NCI-H2227 (cell line): ENCODE measurements at regions not wholly inside any gene's neighbourhood (a gene's known extent, or its start where the extent isn't known, plus 50 kb on each side); places are given as distances from the start of the nearest gene placed in this dataset.

Experiments
- DNase-seq: peaks from one replicate; lab custom pipeline; 2025; ENCODE audit not compliant: unreplicated experiment; lab: John Stamatoyannopoulos, UW

DNA sequence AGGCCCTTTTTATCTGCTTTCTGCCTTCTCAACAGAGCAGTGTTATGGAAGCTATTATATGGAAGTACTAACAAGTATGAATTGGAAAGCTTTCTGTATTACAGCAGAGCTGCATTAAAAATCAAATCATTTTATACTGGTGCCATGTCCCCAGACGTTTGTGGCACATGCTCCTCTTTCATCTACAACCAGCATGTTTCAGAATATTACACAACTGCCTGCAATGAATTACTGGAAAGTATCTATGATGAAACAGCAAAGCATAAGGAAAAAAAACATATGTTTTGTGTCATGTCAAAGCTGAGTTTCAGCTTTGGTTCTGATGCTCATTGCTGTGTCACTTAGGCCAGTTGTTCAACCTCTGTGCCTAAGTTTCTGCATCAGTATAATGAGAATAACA lies 576.8 kb downstream of the GBA3 start:
- DNase-seq = no peak

- no peak for DNase-seq
Observed at GRCh38 chr4:23268072-23268771, 575.5 kb downstream of the GBA3 start.

DNA sequence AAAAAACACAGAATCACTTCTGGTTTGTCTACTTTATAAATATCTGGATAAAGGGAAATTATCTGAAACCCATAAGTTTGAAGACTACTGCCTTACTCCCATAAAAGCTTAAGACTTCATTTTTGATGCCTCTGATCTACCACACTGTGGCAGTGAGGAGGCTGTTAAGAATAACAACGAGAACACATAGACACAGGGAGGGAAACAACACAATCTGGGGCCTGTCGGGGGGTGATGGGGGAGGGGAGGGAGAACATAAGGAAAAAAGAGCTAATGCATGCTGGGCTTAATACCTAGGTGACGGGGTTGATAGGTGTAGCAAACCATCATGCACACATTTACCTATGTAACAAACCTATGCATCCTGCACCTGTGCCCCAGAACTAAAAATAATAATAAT lies 573.7 kb downstream of the GBA3 start:
- no peak for DNase-seq

- DNase-seq = no peak
Observed at GRCh38 chr4:23260511-23260910, 567.8 kb downstream of the GBA3 start.

DNA sequence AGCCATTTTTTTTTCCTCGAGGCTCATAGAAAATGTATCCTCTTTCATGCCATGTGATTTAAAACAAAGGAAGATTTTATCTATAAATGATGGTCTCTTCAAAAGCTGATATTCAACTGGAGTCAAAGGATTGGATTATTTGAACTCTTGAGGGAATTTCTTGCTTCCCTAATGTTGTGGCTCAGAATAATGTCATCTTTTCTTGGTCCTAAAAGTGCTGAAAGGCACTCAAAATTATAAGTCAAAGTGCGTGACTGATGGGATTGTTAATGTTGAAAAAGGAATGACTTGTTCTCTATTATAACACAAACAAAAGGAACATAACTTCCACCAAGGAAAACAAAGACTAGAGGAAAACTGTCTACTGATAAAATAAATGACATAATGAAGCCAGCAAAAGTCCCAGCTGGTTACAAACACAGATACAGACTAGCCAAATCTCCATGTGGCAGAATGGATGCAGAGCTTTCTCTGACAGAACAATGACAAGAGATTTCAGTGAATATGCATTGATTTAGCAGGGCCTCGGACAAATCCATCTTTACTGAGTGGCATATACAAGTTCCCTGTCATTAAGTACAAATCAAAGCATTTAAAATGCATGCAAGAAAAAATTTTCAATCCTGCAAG lies 552.6 kb downstream of the GBA3 start:
- DNase-seq = no peak

DNA sequence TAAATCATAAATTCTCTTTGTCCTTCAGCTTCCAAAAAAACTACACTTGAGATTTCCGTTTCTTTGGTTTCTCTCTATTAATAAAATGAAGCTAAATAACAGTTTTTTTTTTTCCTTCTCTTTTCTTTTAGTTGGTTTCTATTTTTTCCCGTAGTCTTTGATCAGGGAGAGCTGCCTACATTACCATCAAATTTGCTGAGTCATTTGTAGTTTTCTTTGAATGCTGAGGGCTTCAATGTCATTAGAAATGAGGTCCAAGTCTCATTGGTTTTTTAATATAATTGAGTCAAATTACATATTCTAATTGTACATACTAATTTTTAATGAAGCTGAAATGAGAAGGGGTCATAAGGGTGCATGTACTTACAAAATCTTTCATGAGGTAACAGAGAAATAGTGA lies 550.2 kb downstream of the GBA3 start:
- no peak for DNase-seq

GRCh38 chr4:23241408-23241807 lies 548.7 kb downstream of the GBA3 start:
- no peak for DNase-seq

DNA sequence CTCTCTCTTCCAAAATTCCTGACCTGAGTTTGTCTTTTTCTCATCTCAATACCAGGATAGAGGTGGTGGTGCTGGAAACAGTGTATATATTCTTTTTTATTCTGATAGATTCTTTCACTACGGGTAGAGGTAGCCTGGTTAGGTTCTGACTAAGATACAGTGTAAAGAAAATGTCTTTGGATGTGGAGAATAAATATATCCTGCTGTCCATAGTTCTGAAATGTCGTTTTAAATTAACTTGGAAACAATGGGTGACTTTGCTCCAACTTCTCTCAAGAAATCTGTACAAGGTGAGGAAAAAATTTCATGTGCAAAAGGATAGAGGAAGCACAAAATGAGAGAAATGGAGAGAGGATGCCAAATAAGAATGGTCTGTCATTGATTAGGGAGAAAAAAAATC lies 546.1 kb downstream of the GBA3 start:
- no peak for DNase-seq

GRCh38 chr4:23237771-23238170 lies 545.0 kb downstream of the GBA3 start:
- DNase-seq = no peak

GRCh38 chr4:23235628-23236390 lies 543.1 kb downstream of the GBA3 start:
- no peak for DNase-seq

DNA sequence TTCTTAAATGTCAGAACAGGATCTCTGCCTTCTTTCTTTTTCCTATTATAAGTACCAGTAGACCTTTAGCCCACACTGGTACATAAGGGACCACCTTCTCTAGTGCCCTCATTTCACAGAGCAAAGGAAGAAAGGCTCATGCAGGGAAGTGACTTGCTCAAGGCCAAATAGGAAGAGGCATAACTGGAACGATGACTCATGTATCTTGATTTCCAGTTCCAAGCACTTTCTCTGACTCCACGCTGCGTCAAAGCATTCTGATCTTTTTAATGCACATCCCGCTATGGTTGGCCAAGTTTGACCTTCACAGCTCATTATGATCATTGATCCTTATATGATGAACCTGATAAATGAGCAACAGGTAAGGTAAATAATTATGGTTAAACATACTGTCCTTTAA lies 542.0 kb downstream of the GBA3 start:
- no peak for DNase-seq

DNA sequence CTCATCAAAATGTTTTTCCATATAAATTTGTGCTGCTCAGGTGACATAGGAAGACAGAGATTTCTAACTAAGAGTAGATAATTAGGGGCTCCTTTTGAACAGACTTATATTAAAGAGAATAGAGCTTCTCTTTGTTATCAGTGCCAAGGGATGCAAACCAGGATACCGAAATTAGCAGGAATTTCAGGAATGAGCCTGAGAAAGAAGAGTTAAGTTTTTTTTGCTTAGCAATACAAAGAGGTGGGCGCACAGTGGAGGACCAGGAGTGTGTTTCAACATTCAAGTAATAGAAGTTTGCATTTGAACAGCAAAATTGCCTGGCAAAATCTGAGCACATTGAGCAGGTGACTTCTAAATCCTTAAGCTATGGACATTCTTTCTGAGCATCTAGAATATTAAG lies 541.3 kb downstream of the GBA3 start:
- no peak for DNase-seq

DNA sequence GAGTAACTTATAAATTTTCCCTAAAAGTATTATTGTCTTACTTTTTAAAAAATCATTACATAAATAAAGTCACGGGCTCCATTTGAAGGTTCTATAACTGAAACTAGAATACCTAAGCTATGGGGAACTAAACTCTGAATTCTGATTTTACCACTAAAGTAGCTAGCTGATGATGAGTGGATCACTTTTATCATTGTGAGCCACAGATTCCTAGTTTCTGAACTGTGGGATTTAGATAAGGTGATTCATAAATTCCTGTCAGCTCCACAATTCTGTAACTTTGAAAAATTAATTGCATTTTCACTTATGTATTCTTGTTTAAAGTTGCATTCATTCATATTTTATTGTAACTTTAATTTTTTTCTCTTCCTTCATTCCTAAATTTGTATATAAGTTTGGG lies 540.9 kb downstream of the GBA3 start:
- DNase-seq = no peak

DNA sequence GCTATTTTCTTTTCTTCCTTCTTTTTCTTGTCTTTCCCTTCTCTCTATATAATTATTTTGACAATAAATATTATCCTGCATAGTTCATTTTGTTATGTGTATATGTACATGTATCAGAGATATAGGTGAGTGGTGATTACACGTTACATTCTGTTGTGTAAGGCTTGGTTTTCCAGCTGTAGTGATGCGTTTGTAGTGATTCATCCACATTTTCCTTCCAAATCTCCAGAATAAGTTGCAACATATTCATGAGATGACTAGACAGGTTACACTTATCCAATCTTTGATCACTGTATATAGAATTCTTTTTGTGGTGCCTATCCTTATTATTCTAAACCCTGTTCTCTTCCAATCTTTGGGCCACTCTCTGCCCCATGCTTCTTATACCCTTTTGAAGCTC lies 540.2 kb downstream of the GBA3 start:
- no peak for DNase-seq

DNA sequence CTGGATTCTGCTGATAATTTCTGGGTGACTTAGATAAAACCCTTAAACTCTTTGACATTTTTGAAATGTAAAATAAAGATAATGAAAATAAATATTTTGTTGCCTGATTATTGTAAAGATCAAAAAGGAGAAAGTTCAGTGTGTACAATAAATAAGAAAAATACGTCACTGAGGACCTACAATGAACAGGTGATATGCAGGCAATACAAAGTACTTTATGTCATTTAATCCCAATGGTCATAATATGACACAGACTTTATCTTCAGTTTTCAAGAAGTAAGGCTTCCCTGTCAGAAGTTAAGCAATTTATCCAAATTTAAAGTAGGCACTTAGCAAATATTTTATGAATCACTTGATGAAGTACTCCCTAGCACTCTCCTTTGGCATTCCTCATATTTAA lies 532.8 kb downstream of the GBA3 start:
- DNase-seq = no peak

DNA sequence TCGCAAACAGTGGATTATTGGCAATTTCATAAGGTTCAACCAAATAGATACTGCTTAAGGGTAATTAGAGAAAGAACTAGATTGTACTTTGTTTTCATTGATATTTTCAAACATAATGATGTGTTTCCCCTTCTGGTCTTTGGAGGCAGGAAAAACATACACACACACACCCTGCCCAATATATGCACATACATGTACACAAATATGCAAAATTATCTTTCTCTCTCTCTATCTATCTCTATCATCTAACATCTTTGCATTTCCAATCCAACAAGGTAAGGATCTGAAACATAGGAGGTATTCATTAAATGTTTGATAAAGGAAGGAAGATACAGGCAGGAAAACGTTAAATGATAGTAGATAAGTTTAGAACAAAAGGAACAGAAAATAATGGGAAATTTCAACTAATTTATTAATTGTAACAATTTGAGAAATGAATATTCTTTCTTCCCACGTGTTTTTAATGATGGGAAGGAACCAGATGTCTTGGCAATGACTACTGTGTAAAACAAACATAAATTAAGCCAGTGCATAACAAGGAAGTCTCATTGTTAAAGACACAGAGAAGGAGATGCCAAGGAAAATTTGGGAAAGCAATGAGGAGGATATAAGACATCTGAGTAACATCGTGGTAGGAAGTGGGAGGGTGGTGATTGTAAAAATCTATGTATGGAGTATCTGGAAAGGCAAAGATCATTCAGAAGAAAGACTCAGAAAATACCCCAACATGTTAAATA lies 532.1 kb downstream of the GBA3 start:
- no peak for DNase-seq

- DNase-seq = no peak
Observed at GRCh38 chr4:23220911-23221310, 528.2 kb downstream of the GBA3 start.

DNA sequence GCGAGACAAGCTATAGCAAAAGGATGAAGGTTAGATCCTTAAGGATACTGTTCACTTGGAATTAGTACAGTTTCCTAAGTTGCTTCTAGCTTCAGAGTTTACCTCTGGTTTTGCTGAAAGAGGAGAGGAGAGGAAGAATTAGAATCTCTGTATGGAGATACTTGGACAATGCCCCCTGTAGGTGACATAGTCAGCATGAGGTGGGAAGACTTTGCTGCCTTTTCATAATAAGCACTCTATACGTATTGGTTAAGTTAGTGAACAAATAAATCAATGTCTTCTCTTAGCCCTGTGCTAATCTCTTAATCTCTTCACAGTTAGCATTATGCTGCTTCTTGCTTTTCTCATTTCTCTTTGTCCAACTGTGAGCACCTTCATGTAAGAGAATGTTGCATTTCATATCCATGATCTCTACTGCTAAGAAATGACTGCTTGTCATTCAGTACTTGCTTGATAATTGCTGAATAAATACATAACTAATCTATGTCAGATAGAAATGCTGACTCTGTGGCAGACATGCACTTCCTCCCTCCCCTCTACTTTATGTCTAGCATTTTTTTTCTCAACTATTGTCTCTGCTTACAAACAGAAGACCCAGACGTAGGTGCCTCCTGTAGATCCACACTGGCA lies 527.2 kb downstream of the GBA3 start:
- DNase-seq = no peak

DNA sequence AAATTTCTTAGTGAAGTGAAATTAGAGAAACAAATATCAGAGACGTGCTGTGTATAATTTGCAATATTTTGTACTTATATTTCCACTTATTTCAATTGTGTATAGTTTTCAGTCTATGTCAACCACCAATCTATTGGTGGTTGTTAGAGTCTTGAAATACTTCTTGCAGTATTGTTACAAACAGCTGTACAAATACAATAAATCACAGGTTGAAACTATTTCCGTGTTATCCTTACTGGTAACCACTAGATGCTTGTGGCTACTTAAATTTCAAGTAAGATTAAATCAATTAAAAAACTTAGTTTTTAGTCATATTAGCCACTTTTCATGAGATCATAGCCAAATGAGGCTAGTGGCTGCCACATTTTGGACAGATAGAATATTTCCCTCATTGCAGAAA lies 520.5 kb downstream of the GBA3 start:
- no peak for DNase-seq

GRCh38 chr4:23212558-23212957 lies 519.8 kb downstream of the GBA3 start:
- DNase-seq = no peak

GRCh38 chr4:23207059-23207458 lies 514.3 kb downstream of the GBA3 start:
- DNase-seq = no peak
